ENCODE measurements at regions not wholly inside any gene's neighbourhood (a gene's known extent, or its start where the extent isn't known, plus 50 kb on each side); places are given as distances from the start of the nearest gene placed in this dataset.

DNA sequence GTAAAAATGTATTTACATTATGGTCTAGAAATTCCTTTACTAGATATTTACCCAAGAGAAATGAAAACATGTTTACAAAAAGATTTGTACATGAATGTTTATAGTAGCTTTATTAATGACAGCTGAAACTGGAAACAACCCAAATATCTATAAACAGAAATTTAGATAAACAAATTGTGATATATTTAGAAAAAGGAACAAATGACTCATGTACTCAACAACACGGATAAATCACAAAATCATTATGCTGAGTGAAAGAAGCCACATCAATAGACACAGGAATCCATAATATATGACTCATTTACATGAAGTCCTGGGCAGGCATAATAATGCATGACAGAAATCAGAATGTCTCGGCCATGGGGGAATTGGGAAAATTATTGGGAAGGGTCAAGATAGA is 1020.2 kb downstream of the SQOR start:
- Histone ChIP-seq H3K4me3 (ENCODE audit: low read length) (no peak overlapping the region), H3K4me1 (ENCODE audit: control insufficient read depth, insufficient read depth, low read length) (no peaks in the 10 kb centered on the region), H3K27me3 (replicated peaks; ENCODE audit: control insufficient read depth, insufficient read depth, low read length) (no peaks in the 10 kb centered on the region), H3K9me3 (ENCODE audit: control insufficient read depth, low read length) (no peaks in the 10 kb centered on the region), H3K36me3 (ENCODE audit: control insufficient read depth, insufficient read depth, low read length, severe bottlenecking) (no peaks in the 10 kb centered on the region), H3K9ac (ENCODE audit: low read length) (no peak overlapping the region)
- DNase-seq (ENCODE audit: low read depth): no peak

DNA sequence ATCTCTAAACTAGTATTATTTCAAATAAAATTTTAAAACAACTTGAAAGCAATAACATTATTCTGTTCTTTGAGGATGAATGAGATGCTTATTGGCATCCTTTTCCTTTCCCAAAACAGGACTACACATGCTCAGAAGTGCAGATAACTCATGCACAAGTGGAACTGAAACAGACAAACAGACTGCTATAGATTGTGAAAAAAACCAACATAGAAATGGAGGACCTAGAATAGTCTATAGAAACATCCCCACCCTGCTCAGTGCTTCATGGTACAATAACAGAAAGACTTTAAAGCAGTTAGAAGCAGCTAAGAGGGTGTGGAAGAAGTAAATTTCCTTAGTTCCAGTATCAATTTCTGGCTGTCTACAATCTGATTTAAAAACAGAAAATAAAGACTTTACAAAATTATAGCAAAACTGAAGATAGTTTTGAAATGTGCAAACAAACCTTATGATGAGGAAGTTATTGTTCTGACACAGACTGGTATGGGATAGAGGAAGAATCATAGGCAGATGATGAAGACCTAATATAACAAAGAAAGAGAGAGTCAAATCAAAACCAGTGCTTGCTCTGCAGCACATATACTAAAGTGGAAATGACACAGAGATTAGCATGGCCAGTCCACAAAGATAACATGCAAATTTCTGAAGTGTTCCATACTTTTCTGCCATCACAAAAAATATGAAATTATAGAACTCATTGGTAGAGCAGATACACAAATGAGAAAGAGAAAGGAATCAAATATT is 1025.4 kb downstream of the SQOR start:
- no peaks in the 10 kb centered on the region for H3K36me3 ChIP-seq (ENCODE audit: control insufficient read depth, insufficient read depth, low read length, severe bottlenecking)
- no peak overlapping the region for H3K4me3 ChIP-seq (ENCODE audit: low read length)
- no peak overlapping the region for H3K9ac ChIP-seq (ENCODE audit: low read length)
- no peaks in the 10 kb centered on the region for H3K4me1 ChIP-seq (ENCODE audit: control insufficient read depth, insufficient read depth, low read length)
- no peaks in the 10 kb centered on the region for H3K9me3 ChIP-seq (ENCODE audit: control insufficient read depth, low read length)
- H3K27me3 ChIP-seq (replicated peaks; ENCODE audit: control insufficient read depth, insufficient read depth, low read length): no peaks in the 10 kb centered on the region
- DNase-seq (ENCODE audit: low read depth): no peak

DNA sequence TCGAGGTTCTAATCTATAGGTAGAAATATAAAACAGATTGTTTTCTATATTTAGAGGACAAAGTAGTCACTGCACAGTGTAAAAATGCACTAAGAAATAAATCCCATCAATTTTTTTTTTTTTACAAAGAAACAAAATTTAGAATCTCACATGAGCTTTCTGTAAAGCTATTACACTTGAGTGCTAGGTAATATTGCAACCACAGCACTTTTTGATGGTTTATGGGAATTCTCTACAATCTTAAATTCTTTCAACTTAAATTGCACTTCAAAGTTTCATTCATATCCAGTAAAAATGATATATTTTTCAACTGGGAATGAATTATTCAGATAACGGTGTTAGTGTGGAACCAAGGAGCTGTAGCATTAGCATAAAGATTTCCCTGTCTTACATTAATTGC is 1035.4 kb downstream of the SQOR start:
- no peak overlapping the region for H3K9ac ChIP-seq (ENCODE audit: low read length)
- no peaks in the 10 kb centered on the region for H3K9me3 ChIP-seq (ENCODE audit: control insufficient read depth, low read length)
- no peaks in the 10 kb centered on the region for H3K4me1 ChIP-seq (ENCODE audit: control insufficient read depth, insufficient read depth, low read length)
- no peak for DNase-seq (ENCODE audit: low read depth)
- H3K4me3 ChIP-seq (ENCODE audit: low read length): no peak overlapping the region
- H3K36me3 ChIP-seq (ENCODE audit: control insufficient read depth, insufficient read depth, low read length, severe bottlenecking): no peaks in the 10 kb centered on the region
- no peaks in the 10 kb centered on the region for H3K27me3 ChIP-seq (replicated peaks; ENCODE audit: control insufficient read depth, insufficient read depth, low read length)

DNA sequence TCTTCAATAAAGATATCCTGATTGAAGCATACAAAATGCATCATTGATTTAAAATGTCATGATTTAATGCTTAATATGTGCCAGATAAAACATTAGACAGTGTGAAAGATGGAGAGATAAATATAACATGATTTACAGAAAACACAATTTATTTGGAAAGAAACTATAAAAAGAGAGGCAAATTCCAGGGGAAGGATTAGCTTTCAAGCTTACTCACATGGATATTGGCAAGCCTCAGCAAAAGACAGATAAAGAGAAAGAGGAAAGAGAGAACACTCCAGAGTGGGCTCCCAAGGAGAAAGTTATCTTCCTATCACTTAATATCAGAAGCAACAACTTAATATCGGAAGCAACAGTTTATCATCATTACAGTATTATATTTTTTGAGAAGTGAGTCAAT is 1036.5 kb downstream of the SQOR start:
- no peaks in the 10 kb centered on the region for H3K9me3 ChIP-seq (ENCODE audit: control insufficient read depth, low read length)
- H3K27me3 ChIP-seq (replicated peaks; ENCODE audit: control insufficient read depth, insufficient read depth, low read length): no peaks in the 10 kb centered on the region
- H3K36me3 ChIP-seq (ENCODE audit: control insufficient read depth, insufficient read depth, low read length, severe bottlenecking): no peaks in the 10 kb centered on the region
- H3K4me3 ChIP-seq (ENCODE audit: low read length): no peak overlapping the region
- H3K9ac ChIP-seq (ENCODE audit: low read length): no peak overlapping the region
- no peaks in the 10 kb centered on the region for H3K4me1 ChIP-seq (ENCODE audit: control insufficient read depth, insufficient read depth, low read length)
- no peak for DNase-seq (ENCODE audit: low read depth)

DNA sequence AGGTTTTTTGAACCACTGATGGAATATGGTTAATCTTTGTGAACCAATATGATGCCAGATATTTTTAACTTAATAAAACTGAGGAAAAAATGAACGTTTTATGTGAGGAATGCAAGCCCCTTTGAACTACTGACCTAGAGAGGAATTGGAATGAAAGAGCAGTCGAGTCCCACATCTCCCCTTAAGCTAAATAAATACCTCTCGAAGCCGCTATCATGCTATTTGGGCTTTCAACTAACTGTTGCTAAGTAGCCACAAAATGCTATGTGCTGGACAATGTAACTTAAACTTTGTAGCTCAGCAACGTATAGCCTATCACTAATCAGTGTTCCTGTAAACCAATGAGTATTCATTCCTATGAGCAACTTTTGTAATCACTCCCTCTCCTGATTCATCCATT is 1037.2 kb downstream of the SQOR start:
- Histone ChIP-seq H3K9me3 (ENCODE audit: control insufficient read depth, low read length) (no peaks in the 10 kb centered on the region), H3K4me1 (ENCODE audit: control insufficient read depth, insufficient read depth, low read length) (no peaks in the 10 kb centered on the region), H3K36me3 (ENCODE audit: control insufficient read depth, insufficient read depth, low read length, severe bottlenecking) (no peaks in the 10 kb centered on the region), H3K9ac (ENCODE audit: low read length) (no peak overlapping the region), H3K27me3 (replicated peaks; ENCODE audit: control insufficient read depth, insufficient read depth, low read length) (no peaks in the 10 kb centered on the region), H3K4me3 (ENCODE audit: low read length) (no peak overlapping the region)
- no peak for DNase-seq (ENCODE audit: low read depth)

DNA sequence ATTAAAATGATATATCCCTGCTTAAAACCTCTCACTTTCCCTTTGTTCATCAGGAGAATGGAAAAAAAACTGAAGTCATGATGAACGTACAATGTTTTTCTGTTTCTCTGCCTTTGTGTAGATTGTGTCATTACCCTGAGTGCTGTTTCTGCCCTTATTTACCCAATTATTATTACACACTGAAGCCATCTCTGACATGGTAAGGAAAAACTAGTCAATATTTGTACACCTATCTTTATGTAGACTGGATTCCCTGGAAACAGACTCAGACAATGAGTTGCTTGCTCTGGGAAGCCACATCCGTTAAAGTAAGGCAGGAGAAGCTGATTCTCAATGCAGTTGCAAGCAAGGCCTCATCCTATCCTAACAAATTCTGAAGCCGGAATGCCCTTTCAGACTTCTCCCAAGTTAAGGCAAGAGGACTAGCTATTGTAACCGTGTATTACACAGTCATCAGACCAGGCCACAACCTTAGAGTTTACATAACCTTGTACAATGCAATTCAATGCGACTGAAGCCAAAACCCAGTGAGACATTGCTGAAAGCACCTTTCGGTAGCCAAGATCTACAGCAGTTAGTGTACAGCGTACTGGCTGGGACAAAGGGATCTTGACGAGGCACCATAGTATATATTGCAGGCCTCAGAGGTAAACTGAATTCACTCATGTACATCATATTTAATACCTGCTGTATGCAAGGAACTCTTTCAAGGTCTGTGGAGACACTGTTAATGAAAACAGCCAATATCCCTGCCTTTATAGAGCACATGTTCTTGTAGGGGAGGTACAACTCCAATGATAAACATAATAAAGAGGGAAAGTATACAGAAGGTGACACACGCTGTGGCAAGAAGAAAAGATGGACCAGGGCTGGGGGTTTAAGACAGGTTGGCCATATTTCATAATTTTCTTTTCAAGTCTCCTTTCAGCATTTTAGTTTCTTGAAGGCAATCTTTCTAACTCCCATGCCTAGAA is 1040.8 kb upstream of the SEMA6D start:
- H3K36me3 ChIP-seq (ENCODE audit: control insufficient read depth, insufficient read depth, low read length, severe bottlenecking): no peaks in the 10 kb centered on the region
- H3K4me3 ChIP-seq (ENCODE audit: low read length): no peak overlapping the region
- no peaks in the 10 kb centered on the region for H3K9me3 ChIP-seq (ENCODE audit: control insufficient read depth, low read length)
- no peak for DNase-seq (ENCODE audit: low read depth)
- no peaks in the 10 kb centered on the region for H3K4me1 ChIP-seq (ENCODE audit: control insufficient read depth, insufficient read depth, low read length)
- H3K9ac ChIP-seq (ENCODE audit: low read length): no peak overlapping the region
- H3K27me3 ChIP-seq (replicated peaks; ENCODE audit: control insufficient read depth, insufficient read depth, low read length): no peaks in the 10 kb centered on the region

DNA sequence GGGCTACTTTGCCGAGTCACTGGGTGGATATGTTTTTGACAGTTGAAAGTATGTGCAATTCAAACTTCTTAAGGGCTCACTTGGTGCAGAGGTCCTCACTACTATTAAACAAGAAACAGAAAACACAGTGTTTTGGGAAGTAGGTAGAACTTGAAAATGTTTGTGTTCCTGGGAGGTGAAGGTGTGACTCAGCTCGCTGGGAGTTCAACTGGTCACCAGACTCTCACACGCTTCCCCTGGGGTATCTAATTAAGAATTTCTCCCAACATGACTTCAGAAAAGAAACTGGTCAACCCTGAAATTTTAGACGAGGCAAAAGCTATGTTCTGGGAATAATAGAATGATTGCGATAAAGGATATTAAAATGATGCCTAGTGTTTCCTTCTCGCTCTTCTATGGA is 1039.8 kb upstream of the SEMA6D start:
- Histone ChIP-seq H3K9me3 (ENCODE audit: control insufficient read depth, low read length) (no peaks in the 10 kb centered on the region), H3K4me1 (ENCODE audit: control insufficient read depth, insufficient read depth, low read length) (no peaks in the 10 kb centered on the region), H3K27me3 (replicated peaks; ENCODE audit: control insufficient read depth, insufficient read depth, low read length) (no peaks in the 10 kb centered on the region), H3K9ac (ENCODE audit: low read length) (no peak overlapping the region), H3K4me3 (ENCODE audit: low read length) (no peak overlapping the region), H3K36me3 (ENCODE audit: control insufficient read depth, insufficient read depth, low read length, severe bottlenecking) (no peaks in the 10 kb centered on the region)
- DNase-seq (ENCODE audit: low read depth): no peak

DNA sequence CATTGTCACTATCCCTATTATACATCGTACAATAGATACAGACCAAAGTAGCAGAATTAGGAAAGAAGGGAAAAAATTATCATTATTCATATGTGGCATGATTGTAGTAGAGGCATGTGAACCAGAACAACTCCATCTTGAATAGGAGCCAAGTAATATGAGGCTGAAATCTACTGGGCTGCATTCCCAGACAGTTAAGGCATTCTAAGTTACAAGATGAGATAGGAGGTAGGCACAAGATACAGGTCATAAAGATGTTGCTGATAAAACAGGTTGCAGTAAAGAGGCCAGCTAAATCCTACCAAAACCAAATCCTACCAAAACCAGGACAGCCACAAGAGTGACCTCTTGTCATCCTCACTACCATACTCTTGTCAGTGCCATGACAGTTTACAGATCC is 1035.4 kb upstream of the SEMA6D start:
- no peak overlapping the region for H3K4me3 ChIP-seq (ENCODE audit: low read length)
- no peak overlapping the region for H3K9ac ChIP-seq (ENCODE audit: low read length)
- DNase-seq (ENCODE audit: low read depth): no peak
- no peaks in the 10 kb centered on the region for H3K9me3 ChIP-seq (ENCODE audit: control insufficient read depth, low read length)
- H3K4me1 ChIP-seq (ENCODE audit: control insufficient read depth, insufficient read depth, low read length): no peaks in the 10 kb centered on the region
- no peaks in the 10 kb centered on the region for H3K27me3 ChIP-seq (replicated peaks; ENCODE audit: control insufficient read depth, insufficient read depth, low read length)
- H3K36me3 ChIP-seq (ENCODE audit: control insufficient read depth, insufficient read depth, low read length, severe bottlenecking): no peaks in the 10 kb centered on the region

DNA sequence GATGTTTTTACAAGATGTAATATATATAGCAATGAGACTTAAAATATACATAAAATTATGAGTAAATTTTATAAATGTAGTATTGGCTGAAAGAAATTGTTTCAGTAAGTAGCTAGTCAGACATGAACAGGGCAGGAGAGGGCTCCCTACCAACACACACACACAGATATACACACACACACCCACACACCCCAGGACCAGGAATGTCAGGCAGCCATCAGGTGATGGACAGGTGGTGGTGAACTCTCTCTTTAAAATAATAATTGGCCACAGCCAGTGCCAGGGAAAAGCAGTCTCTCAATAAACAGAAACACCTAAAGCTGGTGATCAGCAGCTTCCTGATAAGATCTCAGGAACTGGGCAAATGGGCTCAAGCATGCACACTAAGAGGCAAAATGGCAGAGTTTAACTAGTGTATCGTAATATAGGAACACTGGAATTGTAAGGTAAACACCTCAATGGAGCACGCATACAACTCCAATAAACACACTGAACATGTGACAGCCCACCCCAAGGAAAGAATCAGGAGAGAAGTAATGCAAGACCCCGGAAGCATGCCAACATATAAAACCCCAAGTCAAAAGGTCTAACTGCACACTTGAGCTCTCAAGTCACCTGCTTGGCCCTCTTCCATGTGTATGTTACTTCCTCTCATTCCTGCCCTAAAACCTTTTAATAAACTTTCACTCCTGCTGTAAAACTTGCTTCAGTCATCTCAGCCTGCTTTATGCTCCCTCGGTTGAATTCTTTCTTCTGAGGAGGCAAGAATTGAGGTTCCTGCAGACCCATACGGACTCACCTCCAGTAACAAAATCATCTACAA is 1034.1 kb upstream of the SEMA6D start:
- H3K9ac ChIP-seq (ENCODE audit: low read length): no peak overlapping the region
- H3K36me3 ChIP-seq (ENCODE audit: control insufficient read depth, insufficient read depth, low read length, severe bottlenecking): no peaks in the 10 kb centered on the region
- DNase-seq (ENCODE audit: low read depth): no peak
- H3K4me3 ChIP-seq (ENCODE audit: low read length): no peak overlapping the region
- no peaks in the 10 kb centered on the region for H3K4me1 ChIP-seq (ENCODE audit: control insufficient read depth, insufficient read depth, low read length)
- peaks cover 1% of the 10 kb centered on the region for H3K9me3 ChIP-seq (ENCODE audit: control insufficient read depth, low read length)
- no peaks in the 10 kb centered on the region for H3K27me3 ChIP-seq (replicated peaks; ENCODE audit: control insufficient read depth, insufficient read depth, low read length)

DNA sequence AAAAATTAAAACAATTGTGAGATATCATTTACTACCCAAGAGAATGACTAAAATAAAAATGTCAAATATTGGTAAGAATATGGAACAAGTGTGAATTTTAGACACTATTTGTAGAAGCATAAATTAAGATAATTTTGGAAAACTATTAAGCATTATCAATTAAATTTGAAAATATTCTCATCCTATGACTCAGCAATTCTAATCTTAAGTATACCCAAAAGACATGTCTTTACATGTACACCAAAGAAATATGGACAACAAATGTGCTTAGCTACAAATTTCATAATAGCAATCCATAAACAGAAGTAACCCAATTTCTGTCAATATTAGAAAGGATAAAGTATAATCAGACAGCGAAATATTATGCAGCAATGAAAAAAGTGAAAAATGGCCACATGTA is 1032.2 kb upstream of the SEMA6D start:
- H3K4me1 ChIP-seq (ENCODE audit: control insufficient read depth, insufficient read depth, low read length): no peaks in the 10 kb centered on the region
- no peak for DNase-seq (ENCODE audit: low read depth)
- H3K4me3 ChIP-seq (ENCODE audit: low read length): no peak overlapping the region
- H3K36me3 ChIP-seq (ENCODE audit: control insufficient read depth, insufficient read depth, low read length, severe bottlenecking): no peaks in the 10 kb centered on the region
- no peak overlapping the region for H3K9ac ChIP-seq (ENCODE audit: low read length)
- no peaks in the 10 kb centered on the region for H3K27me3 ChIP-seq (replicated peaks; ENCODE audit: control insufficient read depth, insufficient read depth, low read length)
- peaks cover 3% of the 10 kb centered on the region for H3K9me3 ChIP-seq (ENCODE audit: control insufficient read depth, low read length)

DNA sequence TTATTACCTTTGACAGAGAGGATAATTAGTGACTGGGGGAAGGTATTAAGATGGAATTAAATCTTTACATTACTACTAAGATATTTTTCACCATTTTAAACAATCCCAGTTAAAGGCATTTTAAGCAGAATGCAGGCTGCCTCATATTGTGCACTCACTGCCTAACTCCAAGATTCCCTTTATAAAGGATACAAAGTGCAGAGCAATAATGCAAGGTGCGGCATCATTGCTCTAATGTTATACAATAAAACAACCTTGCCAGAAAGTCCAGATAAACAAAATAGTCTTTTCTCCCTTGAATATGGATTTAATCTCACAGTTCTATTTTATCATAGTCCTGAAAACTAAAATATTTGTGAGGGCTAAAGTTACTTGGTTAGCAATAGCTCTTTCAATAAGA is 1031.6 kb upstream of the SEMA6D start:
- Histone ChIP-seq H3K4me1 (ENCODE audit: control insufficient read depth, insufficient read depth, low read length) (no peaks in the 10 kb centered on the region), H3K36me3 (ENCODE audit: control insufficient read depth, insufficient read depth, low read length, severe bottlenecking) (no peaks in the 10 kb centered on the region), H3K4me3 (ENCODE audit: low read length) (no peak overlapping the region), H3K9ac (ENCODE audit: low read length) (no peak overlapping the region), H3K27me3 (replicated peaks; ENCODE audit: control insufficient read depth, insufficient read depth, low read length) (no peaks in the 10 kb centered on the region), H3K9me3 (ENCODE audit: control insufficient read depth, low read length) (peaks cover 3% of the 10 kb centered on the region)
- DNase-seq (ENCODE audit: low read depth): no peak

All from adipocyte (in vitro differentiated cells).